OCI-LY7 (cell line): ENCODE measurements at regions not wholly inside any gene's neighbourhood (a gene's known extent, or its start where the extent isn't known, plus 50 kb on each side); places are given as distances from the start of the nearest gene placed in this dataset.

Source experiments
- BruUV-seq: library from RNA; stranded (reverse); fragments of 400-500 nt; replicated peaks from 2 replicates; lab custom pipeline; 2021; lab: Mats Ljungman, UMichigan
- CTCF ChIA-PET: fragments of 300-600 bp; sonication (Branson Sonifier 250); formaldehyde crosslinking; loops from one replicate; lab custom pipeline; 2022; ENCODE audit warnings: antibody characterized with exemption; ENCODE audit not compliant: unreplicated experiment; lab: Charles Lee
- POLR2A ChIA-PET: fragments of 300-600 bp; sonication (Branson Sonifier 250); formaldehyde crosslinking; loops from one replicate; lab custom pipeline; 2022; ENCODE audit warnings: antibody characterized with exemption; lab: Charles Lee
- DNase-seq: peaks from one replicate; pipeline ENCODE4 v3.0.0-alpha.2; 2015; ENCODE audit warnings: low spot score
- H2AFZ ChIP-seq: fragments of 200-600 bp; sonication (generic), shearing (Covaris generic); 2 replicates; pipeline ENCODE4 v1.6.1; 2014; ENCODE audit warnings: mild to moderate bottlenecking, antibody characterized with exemption, low read length, moderate library complexity
- H3K27ac ChIP-seq: fragments of 200-600 bp; sonication (generic); 2 replicates; pipeline ENCODE4 v1.5.1; 2014; ENCODE audit warnings: mixed run types, low read depth, mild to moderate bottlenecking, moderate library complexity, low read length, inconsistent platforms; ENCODE audit not compliant: poor library complexity, severe bottlenecking
- H3K36me3 ChIP-seq: fragments of 200-600 bp; sonication (generic); 2 replicates; pipeline ENCODE4 v1.6.1; 2014; ENCODE audit warnings: mild to moderate bottlenecking, antibody characterized with exemption, low read length, moderate library complexity, mixed read lengths; ENCODE audit not compliant: insufficient read depth
- H3K4me1 ChIP-seq: fragments of 200-600 bp; sonication (generic); 2 replicates; pipeline ENCODE4 v1.5.1; 2014; ENCODE audit warnings: mild to moderate bottlenecking, low read length; ENCODE audit not compliant: insufficient read depth, poor library complexity, severe bottlenecking
- H3K4me2 ChIP-seq: fragments of 200-600 bp; sonication (generic); 2 replicates; pipeline ENCODE4 v1.6.1; 2014; ENCODE audit warnings: mild to moderate bottlenecking, low read length
- H3K4me3 ChIP-seq: fragments of 200-600 bp; sonication (generic); 2 replicates; pipeline ENCODE4 v1.5.1; 2014; ENCODE audit warnings: mild to moderate bottlenecking, low read depth, low read length; ENCODE audit not compliant: poor library complexity, severe bottlenecking
- H3K79me2 ChIP-seq: fragments of 200-600 bp; sonication (generic); 2 replicates; pipeline ENCODE4 v1.6.1; 2016; ENCODE audit warnings: low read depth, mild to moderate bottlenecking, low read length, moderate library complexity, mixed read lengths; ENCODE audit not compliant: insufficient read depth
- H3K9me2 ChIP-seq: fragments of 200-600 bp; sonication (generic); 2 replicates; pipeline ENCODE4 v1.6.1; 2016; ENCODE audit warnings: mild to moderate bottlenecking, low read length, mixed read lengths; ENCODE audit not compliant: insufficient read depth
- H3K9me3 ChIP-seq: fragments of 200-600 bp; sonication (generic); 2 replicates; pipeline ENCODE4 v1.6.1; 2014; ENCODE audit warnings: mild to moderate bottlenecking, mixed run types, low read length, mixed read lengths
- H4K20me1 ChIP-seq: fragments of 200-600 bp; sonication (generic); 2 replicates; pipeline ENCODE4 v1.6.1; 2014; ENCODE audit warnings: mild to moderate bottlenecking, antibody characterized with exemption, low read length, moderate library complexity, mixed read lengths; ENCODE audit not compliant: insufficient read depth
- EZH2phosphoT487 ChIP-seq: fragments of 200-600 bp; sonication (generic); IDR thresholded peaks from 2 replicates; pipeline ENCODE4 v1.6.1; 2018; ENCODE audit warnings: low read depth, borderline replicate concordance, mild to moderate bottlenecking, mixed run types, antibody characterized with exemption, low read length, moderate library complexity, mixed read lengths
- intact Hi-C: fragments of 100-400 bp; cut with micrococcal nuclease; formaldehyde crosslinking; loops from one replicate; pipeline ENCODE4 v1.10.0; 2022; ENCODE audit not compliant: unreplicated experiment
- TF ChIP-seq, protein P1 (sequence below): fragments of 200-600 bp; sonication (generic); conservative IDR thresholded peaks from 2 replicates; pipeline ENCODE4 v1.5.1; 2014; ENCODE audit warnings: mild to moderate bottlenecking, antibody characterized with exemption, low read length, moderate library complexity, mixed read lengths

DNA sequence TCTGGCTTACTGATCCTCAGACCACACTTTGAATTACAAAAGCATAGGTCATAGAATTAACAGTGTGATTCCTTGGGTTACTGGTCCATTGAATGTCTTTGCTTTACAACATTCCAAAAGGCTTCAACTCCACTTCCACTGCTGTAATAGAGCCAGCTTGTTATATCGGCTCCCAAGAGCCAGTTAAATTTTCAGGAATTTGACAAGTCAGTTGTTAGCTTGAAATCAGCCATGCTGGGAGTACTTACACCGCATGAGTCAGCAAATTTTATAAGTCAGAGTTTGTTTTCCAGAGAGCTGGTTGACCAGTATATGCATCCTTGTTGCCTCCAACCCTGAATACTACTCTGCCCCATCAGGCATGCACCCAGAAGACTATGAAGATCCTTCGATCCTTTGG, 73.1 kb downstream of the FOXB2 start:
- no peaks in the 10 kb centered on the region for H3K9me3 ChIP-seq
- H2AFZ ChIP-seq: no peak overlapping the region
- BruUV-seq: no TSS peak
- H3K27ac ChIP-seq: no peak overlapping the region
- TF ChIP-seq, protein P1, sequence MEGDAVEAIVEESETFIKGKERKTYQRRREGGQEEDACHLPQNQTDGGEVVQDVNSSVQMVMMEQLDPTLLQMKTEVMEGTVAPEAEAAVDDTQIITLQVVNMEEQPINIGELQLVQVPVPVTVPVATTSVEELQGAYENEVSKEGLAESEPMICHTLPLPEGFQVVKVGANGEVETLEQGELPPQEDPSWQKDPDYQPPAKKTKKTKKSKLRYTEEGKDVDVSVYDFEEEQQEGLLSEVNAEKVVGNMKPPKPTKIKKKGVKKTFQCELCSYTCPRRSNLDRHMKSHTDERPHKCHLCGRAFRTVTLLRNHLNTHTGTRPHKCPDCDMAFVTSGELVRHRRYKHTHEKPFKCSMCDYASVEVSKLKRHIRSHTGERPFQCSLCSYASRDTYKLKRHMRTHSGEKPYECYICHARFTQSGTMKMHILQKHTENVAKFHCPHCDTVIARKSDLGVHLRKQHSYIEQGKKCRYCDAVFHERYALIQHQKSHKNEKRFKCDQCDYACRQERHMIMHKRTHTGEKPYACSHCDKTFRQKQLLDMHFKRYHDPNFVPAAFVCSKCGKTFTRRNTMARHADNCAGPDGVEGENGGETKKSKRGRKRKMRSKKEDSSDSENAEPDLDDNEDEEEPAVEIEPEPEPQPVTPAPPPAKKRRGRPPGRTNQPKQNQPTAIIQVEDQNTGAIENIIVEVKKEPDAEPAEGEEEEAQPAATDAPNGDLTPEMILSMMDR: no peak
- H3K4me3 ChIP-seq: no peak overlapping the region
- ChIA-PET CTCF (no interaction called here), POLR2A (no interaction called here)
- no peaks in the 10 kb centered on the region for H4K20me1 ChIP-seq
- no peaks in the 10 kb centered on the region for H3K36me3 ChIP-seq
- H3K4me1 ChIP-seq: no peaks in the 10 kb centered on the region
- no peak overlapping the region for H3K4me2 ChIP-seq
- intact Hi-C loops: no loop called here
- H3K9me2 ChIP-seq: no peaks in the 10 kb centered on the region
- no peak for DNase-seq
- no peaks in the 10 kb centered on the region for H3K79me2 ChIP-seq

DNA sequence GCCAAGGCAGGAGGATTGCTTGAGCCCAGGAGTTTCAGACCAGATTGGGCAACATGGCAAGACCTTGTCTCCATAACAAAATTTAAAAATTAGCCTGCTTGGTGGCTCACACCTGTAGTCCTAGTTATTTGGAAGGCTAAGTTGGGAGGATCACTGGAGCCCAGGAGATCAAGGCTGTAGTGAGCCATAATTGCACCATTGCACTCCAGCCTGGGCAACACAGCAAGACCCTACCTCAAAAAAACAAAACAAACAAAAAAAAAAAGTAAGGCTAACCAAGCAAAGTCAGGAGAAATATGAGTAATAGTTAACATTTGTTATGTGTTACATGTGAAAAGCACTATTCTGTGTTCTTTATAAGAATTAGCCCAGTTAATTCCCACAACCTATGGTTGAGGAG, 74.7 kb downstream of the FOXB2 start:
- BruUV-seq: no TSS peak
- no peak for DNase-seq
- ChIA-PET POLR2A (interaction anchor here (0.5 kb wide), 1 partner anchor 727 kb away, joined by 3 read pairs; no protein-coding TSS in a partner anchor), CTCF (no interaction called here)
- H3K4me3 ChIP-seq: no peak overlapping the region
- TF ChIP-seq, protein P1: no peak
- no peak for TF ChIP-seq EZH2phosphoT487
- no peak overlapping the region for H2AFZ ChIP-seq
- H3K36me3 ChIP-seq: no peaks in the 10 kb centered on the region
- no peaks in the 10 kb centered on the region for H3K79me2 ChIP-seq
- H3K9me2 ChIP-seq: no peaks in the 10 kb centered on the region
- no peak overlapping the region for H3K4me2 ChIP-seq
- no peaks in the 10 kb centered on the region for H4K20me1 ChIP-seq
- no peaks in the 10 kb centered on the region for H3K9me3 ChIP-seq
- H3K4me1 ChIP-seq: no peaks in the 10 kb centered on the region
- intact Hi-C loops: no loop called here
- H3K27ac ChIP-seq: no peak overlapping the region

DNA sequence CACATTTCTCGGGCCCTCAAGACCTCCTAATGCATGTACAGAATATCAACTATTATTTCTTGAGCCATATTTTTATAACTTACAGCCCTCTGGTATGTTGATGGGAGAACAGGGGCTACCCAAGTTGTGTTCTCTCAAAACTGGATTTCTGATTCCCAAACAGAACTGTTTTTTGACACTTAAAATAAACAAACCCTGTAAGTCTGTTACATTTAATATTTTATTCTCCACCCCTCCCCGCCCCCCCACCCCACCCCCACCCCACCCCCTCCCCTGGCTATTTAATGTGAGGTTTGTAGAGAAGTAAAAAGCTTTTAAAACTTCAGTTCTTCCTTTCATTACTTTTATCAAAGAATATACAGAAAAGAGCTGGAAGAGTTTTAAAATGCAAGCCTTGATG, 77.9 kb downstream of the FOXB2 start:
- BruUV-seq: no TSS peak
- H3K9me2 ChIP-seq: no peaks in the 10 kb centered on the region
- TF ChIP-seq, protein P1: no peak
- TF ChIP-seq EZH2phosphoT487: no peak
- no peak for DNase-seq
- no peaks in the 10 kb centered on the region for H3K9me3 ChIP-seq
- no peak overlapping the region for H3K27ac ChIP-seq
- H3K4me2 ChIP-seq: no peak overlapping the region
- CTCF ChIA-PET: no interaction called here
- POLR2A ChIA-PET: interaction anchor here (0.6 kb wide), 1 partner anchor 22 kb away, joined by 3 read pairs; no protein-coding TSS in a partner anchor
- H2AFZ ChIP-seq: no peak overlapping the region
- H3K36me3 ChIP-seq: no peaks in the 10 kb centered on the region
- H4K20me1 ChIP-seq: no peaks in the 10 kb centered on the region
- H3K79me2 ChIP-seq: no peaks in the 10 kb centered on the region
- no peaks in the 10 kb centered on the region for H3K4me1 ChIP-seq
- no peak overlapping the region for H3K4me3 ChIP-seq
- intact Hi-C loops: no loop called here
